ENCODE measurements at regions not wholly inside any gene's neighbourhood (a gene's known extent, or its start where the extent isn't known, plus 50 kb on each side); places are given as distances from the start of the nearest gene placed in this dataset.

DNA sequence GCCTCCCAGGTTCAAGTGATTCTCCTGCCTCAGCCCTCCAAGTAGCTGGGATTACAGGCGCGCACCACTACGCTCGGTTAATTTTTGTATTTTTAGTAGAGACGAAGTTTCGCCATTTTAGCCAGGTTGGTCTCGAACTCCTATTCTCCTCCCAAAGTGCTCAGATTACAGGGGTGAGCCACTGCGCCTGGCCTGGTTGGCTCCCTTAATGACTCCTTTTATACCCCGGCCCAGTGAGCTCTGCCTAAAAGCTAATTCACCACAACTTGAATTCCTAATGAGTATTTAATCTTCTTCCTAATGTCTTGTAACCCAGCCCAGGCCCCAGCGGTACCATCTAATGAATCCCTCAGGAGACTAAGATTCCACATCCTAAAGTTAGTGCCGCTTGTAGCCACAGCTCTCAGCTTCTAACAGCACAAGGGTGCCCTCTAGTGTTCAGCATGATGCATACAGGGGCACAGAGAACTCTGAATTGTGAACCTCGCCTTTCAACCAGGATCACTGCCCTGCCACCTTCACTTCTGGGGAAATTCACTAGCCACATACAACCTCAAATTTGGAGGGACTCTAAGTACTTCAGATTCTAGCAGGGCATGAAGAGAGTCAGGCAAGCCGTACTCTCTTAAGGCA lies 89.5 kb downstream of the OR13H1 start:
- intact Hi-C loops (cut with DNase I; ENCODE audit: low total_unique reads): no loop called here
- no peaks in the 10 kb centered on the region for H3K4me1 ChIP-seq
- TF ChIP-seq CTCF (IDR thresholded peaks at IDR 0.05) (peak in 2 of 3 experiments; percentile 27 to 41), POLR2A (IDR thresholded peaks at IDR 0.05) (no peak)
- DNase-seq: peak; percentile 64
- no peaks in the 10 kb centered on the region for H3K36me3 ChIP-seq (ENCODE audit: low read depth, missing control alignments)
- WGBS, 2 donors: 50 to 59% methylated on average over 11 to 13 of the region's 13 CpGs
- H3K27me3 ChIP-seq: no peaks in the 10 kb centered on the region
- no peaks in the 10 kb centered on the region for H3K9me3 ChIP-seq
- H3K4me3 ChIP-seq: no peak overlapping the region
- no peak overlapping the region for H3K27ac ChIP-seq

DNA sequence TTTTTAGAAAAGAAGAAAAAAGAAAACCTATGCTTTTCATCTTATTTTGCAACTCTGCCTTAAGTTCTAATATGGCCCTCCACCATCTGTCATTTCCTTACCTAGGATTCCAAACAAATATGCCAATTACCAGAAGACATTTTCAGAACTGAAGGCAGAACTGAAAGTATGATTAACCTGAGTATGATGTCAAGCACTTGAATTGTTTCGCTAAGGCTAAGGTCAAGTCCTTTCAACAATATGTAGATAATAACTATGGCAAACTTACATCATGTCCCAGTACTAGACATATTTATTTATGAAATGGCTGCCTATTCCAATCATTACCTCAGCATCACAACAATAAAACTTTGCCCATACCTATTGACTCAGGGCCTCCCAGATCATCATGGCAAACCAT lies 91.0 kb downstream of the OR13H1 start:
- H3K36me3 ChIP-seq (ENCODE audit: low read depth, missing control alignments): no peaks in the 10 kb centered on the region
- H3K9me3 ChIP-seq: no peaks in the 10 kb centered on the region
- no peak for TF ChIP-seq CTCF (IDR thresholded peaks at IDR 0.05)
- TF ChIP-seq POLR2A (IDR thresholded peaks at IDR 0.05): no peak
- no peaks in the 10 kb centered on the region for H3K27me3 ChIP-seq
- no peak overlapping the region for H3K4me3 ChIP-seq
- no peaks in the 10 kb centered on the region for H3K4me1 ChIP-seq
- DNase-seq: no peak
- intact Hi-C loops (cut with DNase I; ENCODE audit: low total_unique reads): no loop called here
- WGBS, 2 donors: 93 to 100% methylated on average over 1 of the region's 1 CpG
- H3K27ac ChIP-seq: no peak overlapping the region

GRCh38 chrX:131646106-131646505 lies 102.2 kb downstream of the OR13H1 start:
- Histone ChIP-seq H3K4me3 (no peak overlapping the region), H3K9me3 (no peaks in the 10 kb centered on the region), H3K36me3 (ENCODE audit: low read depth, missing control alignments) (no peaks in the 10 kb centered on the region), H3K27me3 (no peaks in the 10 kb centered on the region), H3K27ac (no peak overlapping the region), H3K4me1 (no peaks in the 10 kb centered on the region)
- intact Hi-C loops (cut with DNase I; ENCODE audit: low total_unique reads): no loop called here
- DNase-seq: no peak
- TF ChIP-seq POLR2A (IDR thresholded peaks at IDR 0.05) (no peak), CTCF (IDR thresholded peaks at IDR 0.05) (no peak)
- WGBS, 2 donors: 44 to 76% methylated on average over 1 of the region's 1 CpG

- no peak for DNase-seq
- Histone ChIP-seq H3K27me3 (no peaks in the 10 kb centered on the region), H3K9me3 (no peaks in the 10 kb centered on the region), H3K27ac (no peak overlapping the region), H3K36me3 (ENCODE audit: low read depth, missing control alignments) (no peaks in the 10 kb centered on the region), H3K4me3 (no peak overlapping the region), H3K4me1 (no peaks in the 10 kb centered on the region)
- no peak for TF ChIP-seq CTCF (IDR thresholded peaks at IDR 0.05)
- no peak for TF ChIP-seq POLR2A (IDR thresholded peaks at IDR 0.05)
- intact Hi-C loops (cut with DNase I; ENCODE audit: low total_unique reads): no loop called here
- WGBS, 2 donors: 93 to 97% methylated on average over 5 of the region's 5 CpGs
Observed at GRCh38 chrX:131649741-131650140, 105.9 kb downstream of the OR13H1 start.
